Fibroblast of peridontal ligament (primary cell): ENCODE measurements at regions not wholly inside any gene's neighbourhood (a gene's known extent, or its start where the extent isn't known, plus 50 kb on each side); places are given as distances from the start of the nearest gene placed in this dataset.

ENCODE experiments used
- DNase-seq: peaks from one replicate; pipeline ENCODE4 v3.0.0-alpha.2; 2010; ENCODE audit errors: extremely low read depth

GRCh38 chr3:99119385-99119784 lies 217.9 kb upstream of the DCBLD2 start:
- peak; percentile 14 for DNase-seq

DNA sequence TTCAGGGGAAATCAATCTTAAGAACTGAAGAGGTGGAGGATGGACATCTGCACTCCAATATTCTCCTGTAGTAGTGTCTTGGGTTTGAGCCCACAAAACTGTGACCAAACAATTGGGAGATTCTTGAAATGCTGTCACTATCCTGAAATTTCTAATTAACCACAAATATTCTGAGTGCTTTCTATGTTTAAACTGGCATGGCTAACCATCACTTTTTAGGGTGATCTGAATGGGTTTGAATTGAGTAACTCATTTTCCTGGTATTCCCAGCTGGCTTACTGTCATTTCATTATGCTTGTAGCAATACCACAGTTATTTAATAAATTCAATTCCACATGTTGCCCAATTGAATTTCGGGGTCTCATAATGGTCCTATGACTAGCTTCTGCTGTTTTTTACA lies 216.9 kb upstream of the DCBLD2 start:
- DNase-seq: no peak

DNA sequence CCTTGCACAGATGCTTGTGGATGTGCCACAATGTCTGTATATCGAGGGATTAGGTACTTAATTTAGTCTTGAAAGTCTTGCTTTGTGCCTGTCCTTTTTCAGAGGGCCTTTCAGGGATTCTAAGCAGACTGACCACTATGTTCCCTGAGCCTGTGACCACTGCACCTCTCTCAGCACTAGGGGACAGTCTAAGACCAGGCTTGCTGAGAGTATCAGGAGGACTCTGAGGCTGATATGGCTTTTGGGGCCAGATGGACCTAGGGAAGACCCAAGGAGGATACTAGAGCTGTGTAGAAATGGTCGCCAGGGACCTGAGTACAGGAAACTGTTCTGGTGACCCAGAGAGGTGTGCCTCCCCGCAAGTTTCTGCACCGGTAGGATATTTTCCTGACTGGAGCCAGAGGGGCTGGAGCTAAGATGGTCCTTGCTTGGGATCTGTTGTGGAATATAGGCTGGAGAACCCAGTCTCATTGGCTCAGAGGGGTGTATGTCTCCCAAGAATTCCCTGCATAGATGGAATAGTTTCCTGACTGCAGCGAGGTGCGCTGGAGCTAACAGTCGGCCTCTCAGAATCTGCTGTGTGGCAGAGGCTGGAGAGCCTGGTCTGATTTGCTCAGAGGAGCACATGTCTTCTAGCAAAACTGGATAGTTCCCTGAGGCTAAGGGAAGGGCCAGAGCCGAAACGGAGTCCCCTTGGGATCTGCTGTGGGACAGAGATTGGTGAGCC lies 213.2 kb upstream of the DCBLD2 start:
- DNase-seq: peak; percentile 62

DNA sequence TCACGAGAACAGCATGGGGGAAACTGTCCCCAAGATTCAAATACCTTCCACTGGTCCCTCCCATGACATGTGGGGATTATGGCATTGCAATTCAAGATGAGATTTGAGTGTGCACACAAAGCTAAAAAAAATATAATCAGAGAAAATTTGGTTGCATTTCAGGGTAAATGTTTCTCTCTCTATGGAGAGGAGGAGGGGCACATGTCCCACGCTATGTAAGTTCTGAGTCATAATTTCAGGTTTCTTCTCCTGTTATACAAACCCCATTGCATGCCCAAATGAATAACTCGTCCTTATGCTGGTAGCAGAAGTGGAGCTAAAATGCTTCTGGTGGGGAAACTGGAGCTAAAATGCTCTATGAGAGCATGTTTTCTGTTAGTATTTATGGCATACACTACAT lies 209.7 kb upstream of the DCBLD2 start:
- DNase-seq: no peak

DNA sequence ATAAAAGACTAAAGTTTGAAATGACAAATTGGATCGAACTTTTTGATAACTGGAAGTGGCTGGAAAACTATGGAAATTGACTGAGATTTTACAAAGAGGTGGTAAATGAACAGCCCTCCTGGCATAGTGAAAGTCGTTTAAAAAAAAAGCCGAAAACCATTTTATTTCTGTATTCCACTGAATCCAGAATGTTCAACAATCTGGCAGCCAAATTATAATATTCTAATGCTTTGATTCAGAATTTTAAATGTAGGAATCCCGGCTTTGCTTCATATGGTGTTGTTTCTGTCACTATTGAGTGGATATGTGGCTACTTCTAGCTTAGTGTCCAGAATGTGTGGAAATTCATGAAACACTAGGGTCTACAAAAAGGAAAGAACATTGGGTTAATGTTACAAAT lies 208.9 kb upstream of the DCBLD2 start:
- no peak for DNase-seq

- DNase-seq: peak; percentile 96
These were observed 207.0 kb upstream of the DCBLD2 start for GRCh38 chr3:99108508-99108907.

- DNase-seq: peak; percentile 52
These were observed 193.1 kb upstream of the DCBLD2 start for GRCh38 chr3:99094606-99095005.

GRCh38 chr3:99087277-99087676 lies 185.8 kb upstream of the DCBLD2 start:
- no peak for DNase-seq

DNA sequence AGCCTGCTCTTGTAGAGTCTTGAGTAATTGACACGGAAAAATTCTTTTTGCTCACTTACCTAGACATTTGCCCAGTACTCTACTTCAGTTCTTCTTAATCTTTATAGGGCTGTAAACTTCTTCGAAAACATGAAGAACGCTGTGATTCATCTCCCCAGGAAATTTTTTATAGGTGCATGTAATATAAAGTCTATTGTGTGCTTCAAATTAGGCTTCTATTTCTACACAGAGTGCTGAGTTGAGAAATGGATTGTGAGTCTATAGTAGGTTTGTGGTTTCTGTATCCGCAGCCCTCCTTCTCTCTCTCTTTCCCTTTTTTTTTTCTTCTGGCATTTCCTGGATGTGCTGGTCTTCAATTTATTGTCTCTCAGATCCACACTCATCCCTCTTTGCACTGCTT lies 183.3 kb upstream of the DCBLD2 start:
- DNase-seq: no peak

DNA sequence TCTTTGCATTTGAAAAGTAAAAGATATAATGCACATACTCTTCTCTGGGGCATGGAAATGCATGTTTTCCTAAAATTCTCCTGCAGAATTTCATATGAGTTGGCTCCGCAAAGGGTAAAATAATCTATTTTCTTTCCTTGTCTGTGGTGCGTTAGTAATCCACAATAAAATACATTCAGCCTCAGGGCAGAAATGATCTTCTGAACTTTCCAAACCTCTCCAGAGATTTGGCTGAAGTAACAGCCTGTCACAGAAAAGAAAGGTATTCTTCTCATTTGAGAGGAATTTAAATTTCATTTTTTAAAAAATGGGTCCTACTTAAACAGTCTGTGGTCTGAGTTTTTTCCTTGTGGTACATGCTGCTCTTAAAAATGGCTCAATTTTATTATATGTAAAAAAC lies 182.7 kb upstream of the DCBLD2 start:
- DNase-seq: no peak

- DNase-seq: no peak
These were observed 169.6 kb upstream of the DCBLD2 start for GRCh38 chr3:99071096-99071495.

GRCh38 chr3:99069973-99070372 lies 168.5 kb upstream of the DCBLD2 start:
- DNase-seq: no peak

- DNase-seq: no peak
These were observed 165.4 kb upstream of the DCBLD2 start for GRCh38 chr3:99066863-99067262.

DNA sequence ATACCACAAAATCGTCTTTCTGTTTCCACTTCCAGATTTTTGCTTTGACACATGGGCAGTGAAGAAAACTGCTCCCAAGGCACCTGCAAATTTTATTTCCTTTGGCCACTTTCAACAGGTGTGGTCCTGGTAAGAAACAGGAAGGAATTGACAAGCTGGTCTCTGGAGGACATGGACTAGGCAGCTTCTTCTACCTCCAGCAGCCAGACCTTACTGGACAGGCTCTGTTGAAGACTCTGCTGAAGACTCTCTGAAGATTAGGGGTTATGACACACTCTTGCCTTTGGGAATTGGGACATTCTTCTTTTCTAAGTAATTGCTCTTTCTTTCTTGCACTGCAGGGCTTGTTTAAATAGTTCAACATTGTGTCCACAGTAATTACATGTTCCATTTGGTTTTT lies 147.7 kb upstream of the DCBLD2 start:
- DNase-seq: no peak

DNA sequence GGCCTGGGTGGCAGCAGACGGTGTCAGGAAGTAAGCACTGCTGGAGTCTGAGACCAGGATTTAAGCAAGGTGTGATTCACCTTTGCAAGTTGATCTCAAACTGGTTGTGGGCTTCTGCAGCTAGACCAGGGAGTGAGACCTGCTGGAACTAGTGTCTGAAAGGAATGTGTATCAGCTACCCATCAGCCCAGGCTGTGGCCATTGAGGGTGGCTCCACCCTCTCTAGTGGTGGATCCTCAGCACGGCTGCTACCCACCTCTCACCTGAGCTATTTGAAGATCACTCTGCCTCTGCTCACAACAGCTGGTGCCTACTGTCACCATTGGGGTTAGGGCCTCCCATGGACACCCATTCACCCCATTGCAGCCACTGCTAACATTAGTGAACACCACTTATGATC lies 140.3 kb upstream of the DCBLD2 start:
- DNase-seq: no peak

DNA sequence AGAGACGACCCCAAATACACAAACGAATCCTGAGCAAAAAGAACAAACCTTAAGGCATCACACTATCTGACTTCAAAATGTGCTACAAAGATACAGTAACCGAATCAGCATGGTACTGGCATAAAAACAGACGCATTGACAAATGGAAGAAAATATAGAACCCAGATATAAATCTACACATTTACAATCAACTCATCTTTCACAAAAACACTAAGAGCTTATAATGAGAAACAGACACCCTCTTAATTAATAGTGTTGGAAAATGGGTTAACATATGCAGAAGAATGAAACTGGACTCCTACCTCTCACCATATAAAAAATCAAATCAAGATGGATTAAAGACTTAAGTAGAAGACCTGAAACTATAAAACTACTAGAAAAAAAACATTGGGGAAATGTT lies 130.3 kb upstream of the DCBLD2 start:
- no peak for DNase-seq

GRCh38 chr3:99023590-99024192 lies 122.2 kb upstream of the DCBLD2 start:
- DNase-seq: peak; percentile 77

DNA sequence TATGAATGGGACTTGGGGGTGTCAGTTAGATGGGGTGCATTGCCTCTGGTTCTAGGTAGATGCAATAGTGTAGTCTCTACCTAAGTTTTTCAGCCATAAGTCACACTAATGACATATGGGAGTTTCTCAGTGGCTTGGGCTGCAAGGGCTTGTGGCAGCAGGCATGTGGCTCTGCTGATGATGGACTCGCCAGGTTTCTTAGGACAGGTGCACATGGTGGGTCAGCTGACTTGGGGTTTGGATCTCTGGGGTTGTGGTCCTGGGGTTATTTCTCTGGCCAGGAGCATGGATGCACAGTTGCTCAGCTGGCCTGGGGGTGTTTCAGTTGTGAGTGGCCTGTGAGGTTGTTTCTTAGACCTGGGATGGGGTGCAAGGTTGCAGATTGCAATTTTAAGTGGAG lies 120.0 kb upstream of the DCBLD2 start:
- DNase-seq: no peak

GRCh38 chr3:99016452-99016851 lies 115.0 kb upstream of the DCBLD2 start:
- DNase-seq: no peak

GRCh38 chr3:99013777-99014315 lies 112.4 kb upstream of the DCBLD2 start:
- DNase-seq: no peak

DNA sequence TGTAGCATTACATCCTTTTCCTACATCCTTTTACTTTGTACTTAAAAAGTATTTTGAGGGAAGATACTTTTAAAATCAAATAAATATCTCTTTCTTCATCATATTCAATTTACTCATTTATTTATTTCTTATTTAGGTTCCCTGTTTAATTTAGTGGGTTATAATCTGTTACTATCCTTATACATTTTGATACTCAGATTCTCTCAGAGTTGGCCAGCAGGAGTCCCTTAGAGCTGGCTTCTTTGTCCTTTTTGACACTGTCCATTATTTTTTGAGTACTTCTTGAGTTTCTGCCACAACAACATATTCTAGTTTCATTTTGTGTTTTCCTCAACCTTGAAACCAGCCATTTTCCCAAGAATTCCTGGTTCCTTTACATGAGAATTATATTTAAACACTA lies 111.6 kb upstream of the DCBLD2 start:
- DNase-seq: no peak

GRCh38 chr3:99012051-99012450 lies 110.6 kb upstream of the DCBLD2 start:
- peak; percentile 52 for DNase-seq

GRCh38 chr3:99009851-99010250 lies 108.4 kb upstream of the DCBLD2 start:
- no peak for DNase-seq

DNA sequence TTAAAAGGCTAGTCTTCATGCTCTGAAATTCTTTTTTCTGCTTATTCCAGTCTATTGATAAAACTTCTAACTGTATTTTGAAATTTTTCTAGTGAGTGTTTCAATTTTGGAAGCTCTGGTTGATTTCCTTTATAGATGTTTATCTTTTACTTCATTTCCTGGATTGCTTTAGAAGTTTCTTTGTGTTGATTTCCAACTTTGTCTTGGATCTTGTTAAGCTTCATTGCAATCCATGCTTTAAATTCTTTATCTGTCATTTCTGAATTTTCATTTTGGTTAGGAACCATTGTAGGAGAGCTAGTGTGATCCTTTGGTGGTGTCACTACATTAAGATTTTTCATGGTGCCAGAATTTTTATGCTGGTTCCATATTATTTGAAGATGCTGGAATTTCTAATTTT lies 105.2 kb upstream of the DCBLD2 start:
- no peak for DNase-seq
